HepG2 (cell line): ENCODE measurements at regions not wholly inside any gene's neighbourhood (a gene's known extent, or its start where the extent isn't known, plus 50 kb on each side); places are given as distances from the start of the nearest gene placed in this dataset.

Experiments used
- ATAC-seq: fragments of 200-7000 bp; cut with Tn5 transposase; 3 replicates; pipeline ENCODE4 v1.9.1; 2020; ENCODE audit warnings: mild to moderate bottlenecking, moderate library complexity
- BruUV-seq: library from RNA; stranded (reverse); fragments of 400-500 nt; replicated peaks from 2 replicates; lab custom pipeline; 2021; lab: Mats Ljungman, UMichigan
- CTCF ChIA-PET: fragments of 300-600 bp; formaldehyde crosslinking; extraction: SDS; loops from one replicate; lab custom pipeline; 2021; ENCODE audit warnings: low total read pairs, inconsistent platforms, low intra/inter-chr PET ratio; lab: Yijun Ruan, JAX
- POLR2A ChIA-PET: fragments of 350-600 bp; sonication (Branson Sonifier 250); formaldehyde crosslinking; loops from one replicate; lab custom pipeline; 2020; ENCODE audit warnings: antibody characterized with exemption, inconsistent platforms; lab: Yijun Ruan, JAX
- DNase-seq: peaks from one replicate; pipeline ENCODE4 v3.0.0-alpha.2; 2015; ENCODE audit warnings: low spot score
- FAIRE-seq: peaks from 3 replicates; lab custom pipeline; 2011; peaks lifted over from hg19 to GRCh38; lab: Jason Lieb, UNC
- H2AFZ ChIP-seq: one replicate; pipeline ENCODE4 v1.6.1; 2011; ENCODE audit warnings: low read length, inconsistent platforms
- H3K27ac ChIP-seq: fragments of 300-600 bp; 3 replicates; pipeline ENCODE4 v1.8.0; 2011; ENCODE audit warnings: mixed run types, mild to moderate bottlenecking, mixed read lengths, low read length, inconsistent platforms; ENCODE audit not compliant: insufficient read depth; ENCODE audit errors: extremely low read length
- H3K27me3 ChIP-seq, 2 experiments: fragments of 200-600 bp in 1 of 2; 2 replicates in 1 of 2; 3 replicates in 1 of 2; pipeline versions ENCODE4 v1.6.0 to v1.8.0; 2011; ENCODE audit warnings: low read length in 2 of 2, mild to moderate bottlenecking in 2 of 2, moderate library complexity in 2 of 2, inconsistent platforms in 1 of 2; ENCODE audit not compliant: insufficient read depth in 2 of 2, control insufficient read depth in 1 of 2
- H3K36me3 ChIP-seq, 2 experiments: fragments of 200-600 bp in 1 of 2; replicated peaks in 1 of 2; 2 replicates in 1 of 2; 3 replicates in 1 of 2; pipeline versions ENCODE4 v1.5.1 to v1.8.0; 2011; ENCODE audit warnings: low read length in 2 of 2, inconsistent platforms in 1 of 2; ENCODE audit not compliant: insufficient read depth in 2 of 2, control insufficient read depth in 1 of 2
- H3K4me1 ChIP-seq: 2 replicates; pipeline ENCODE4 v1.5.1; 2012; ENCODE audit warnings: low read length, inconsistent platforms; ENCODE audit not compliant: insufficient read depth
- H3K4me2 ChIP-seq: 2 replicates; pipeline ENCODE4 v1.6.0; 2011; ENCODE audit warnings: low read depth, low read length, inconsistent platforms
- H3K4me3 ChIP-seq, 3 experiments: fragments of 200-600 bp in 1 of 3; sonication (generic), shearing (Covaris generic) in 1 of 3; replicated peaks in 1 of 3; 2 replicates each; pipeline ENCODE4 v1.5.1; 2011 to 2016; ENCODE audit warnings: low read length in 3 of 3, inconsistent platforms in 2 of 3, low read depth in 2 of 3, mild to moderate bottlenecking in 2 of 3, control low read depth in 1 of 3, mixed read lengths in 1 of 3; ENCODE audit not compliant: insufficient read depth in 1 of 3
- H3K79me2 ChIP-seq: one replicate; pipeline ENCODE4 v1.6.1; 2011; ENCODE audit warnings: low read length, inconsistent platforms; ENCODE audit not compliant: insufficient read depth
- H3K9ac ChIP-seq: 2 replicates; pipeline ENCODE4 v1.6.0; 2011; ENCODE audit warnings: mild to moderate bottlenecking, low read depth, low read length, inconsistent platforms; ENCODE audit not compliant: insufficient read depth
- H3K9me3 ChIP-seq: 2 replicates; pipeline ENCODE4 v1.5.1; 2012; ENCODE audit warnings: mild to moderate bottlenecking, low read length
- H4K20me1 ChIP-seq: 2 replicates; pipeline ENCODE4 v1.6.0; 2011; ENCODE audit warnings: inconsistent platforms, mild to moderate bottlenecking, low read length, moderate library complexity; ENCODE audit not compliant: insufficient read depth
- ASH2L ChIP-seq: fragments of 300-600, 200-600 bp; sonication (generic); IDR thresholded peaks from 2 replicates; pipeline ENCODE4 v1.7.0; 2017; ENCODE audit warnings: low read depth, mild to moderate bottlenecking, moderate library complexity, mixed read lengths, low read length; ENCODE audit not compliant: insufficient read length
- ATF3 ChIP-seq: sonication (generic); formaldehyde crosslinking; IDR thresholded peaks from 2 replicates; pipeline ENCODE4 v1.4.0; 2020; ENCODE audit warnings: missing genetic modification reagents
- CREB3 ChIP-seq: sonication (generic); formaldehyde crosslinking; IDR thresholded peaks from 2 replicates; pipeline ENCODE4 v1.5.0; 2020; ENCODE audit warnings: missing genetic modification reagents
- DNMT1 ChIP-seq: sonication (generic); formaldehyde crosslinking; IDR thresholded peaks from 2 replicates; pipeline ENCODE4 v1.5.1; 2020; ENCODE audit warnings: mild to moderate bottlenecking, missing genetic modification reagents
- KDM3A ChIP-seq: IDR thresholded peaks from 2 replicates; pipeline ENCODE4 v1.6.1; 2018; ENCODE audit warnings: low read depth, missing compliant biosample characterization
- KDM5A ChIP-seq: fragments of 200-600 bp; sonication (generic); IDR thresholded peaks from 2 replicates; pipeline ENCODE4 v1.7.0; 2018; ENCODE audit warnings: antibody characterized with exemption, mild to moderate bottlenecking, low read length, borderline replicate concordance
- MAFK ChIP-seq, 2 experiments: IDR thresholded peaks in 1 of 2; conservative IDR thresholded peaks in 1 of 2; 2 replicates each; pipeline ENCODE4 v1.6.1; 2011; ENCODE audit warnings: improper control_type of control experiment in 2 of 2, low read length in 2 of 2
- MBD4 ChIP-seq: IDR thresholded peaks from 2 replicates; pipeline ENCODE4 v1.6.1; 2012; ENCODE audit warnings: low read length, inconsistent platforms, borderline replicate concordance
- MEIS1 ChIP-seq: sonication (generic); formaldehyde crosslinking; IDR thresholded peaks from 2 replicates; pipeline ENCODE4 v1.9.0; 2021; ENCODE audit warnings: mild to moderate bottlenecking, missing genetic modification reagents, moderate library complexity, borderline replicate concordance
- NFAT5 ChIP-seq: sonication (generic); formaldehyde crosslinking; IDR thresholded peaks from 2 replicates; pipeline ENCODE4 v1.4.0; 2020; ENCODE audit warnings: missing genetic modification reagents
- NR3C1 ChIP-seq: sonication (generic); formaldehyde crosslinking; IDR thresholded peaks from 2 replicates; pipeline ENCODE4 v1.4.0; 2020; ENCODE audit warnings: missing genetic modification reagents
- PLRG1 ChIP-seq: fragments of 450-650 bp; conservative IDR thresholded peaks from 2 replicates; pipeline ENCODE4 v1.6.1; 2016
- PRMT3 ChIP-seq: sonication (generic); formaldehyde crosslinking; IDR thresholded peaks from 2 replicates; pipeline ENCODE4 v1.8.1; 2022; ENCODE audit warnings: low read depth, mild to moderate bottlenecking, moderate library complexity, missing genetic modification reagents, borderline replicate concordance
- TEAD2 ChIP-seq: sonication (generic); formaldehyde crosslinking; IDR thresholded peaks from 2 replicates; pipeline ENCODE4 v1.9.0; 2021; ENCODE audit warnings: missing genetic modification reagents
- ZNF343 ChIP-seq: sonication (generic); formaldehyde crosslinking; IDR thresholded peaks from 2 replicates; pipeline ENCODE4 v1.4.0; 2020; ENCODE audit warnings: mild to moderate bottlenecking, missing genetic modification reagents
- WGBS: methylation state at CpG from one replicate; pipeline ENCODE4 v1.1.6; 2017; ENCODE audit warnings: low lambda C conversion rate; 5-methylcytosine and 5-hydroxymethylcytosine counted together
- in situ Hi-C: cut with HindIII; loops from 2 replicates; pipeline ENCODE4 v1.10.0; 2017; ENCODE audit warnings: low pct_unique_long_range_greater_than_20kb; ENCODE audit not compliant: extremely low pct_ligation_motif_present
- intact Hi-C: fragments of 100-400 bp; cut with micrococcal nuclease; formaldehyde crosslinking; loops from one replicate; pipeline ENCODE4 v1.10.0; 2022; ENCODE audit not compliant: unreplicated experiment

- TF ChIP-seq NFAT5 (CRISPR knock-in tag) (no peak), KDM5A (no peak), MAFK (conservative IDR thresholded peaks at IDR 0.05 in 1 of 2, IDR thresholded peaks at IDR 0.05 in 1 of 2; ENCODE audit: low read length in 2 of 2) (no peak), DNMT1 (CRISPR knock-in tag) (no peak), NR3C1 (CRISPR knock-in tag) (no peak), PLRG1 (no peak), ZNF343 (CRISPR knock-in tag) (no peak), CREB3 (CRISPR knock-in tag) (no peak)
These were observed 745.0 kb upstream of the ACVR2A start (continued) for GRCh38 chr2:147099845-147100244.

- no peak for ATAC-seq
- CTCF ChIA-PET, result no interaction called here
- POLR2A ChIA-PET, result no interaction called here
- no peak overlapping the region for H3K4me2 ChIP-seq
- H4K20me1 ChIP-seq, result no peaks in the 10 kb centered on the region
- no peak for TF ChIP-seq TEAD2 (CRISPR knock-in tag)
- no peak for TF ChIP-seq MBD4
- TF ChIP-seq PRMT3 (CRISPR knock-in tag), result no peak
- TF ChIP-seq KDM3A (CRISPR knock-in tag), result no peak
- TF ChIP-seq MEIS1 (CRISPR knock-in tag), result no peak
- no peak for TF ChIP-seq ATF3
- TF ChIP-seq ASH2L, result no peak
- no peaks in the 10 kb centered on the region for H3K79me2 ChIP-seq
- BruUV-seq, result no TSS peak
- in situ Hi-C loops, result no loop called here
- no peak overlapping the region for H3K9ac ChIP-seq
- H2AFZ ChIP-seq, result no peak overlapping the region
- H3K4me1 ChIP-seq, result no peaks in the 10 kb centered on the region
- no peak for DNase-seq
- no peaks in the 10 kb centered on the region for H3K36me3 ChIP-seq
- WGBS, result 4% methylated on average over 1 of the region's 1 CpG
- H3K27ac ChIP-seq, result no peak overlapping the region
- FAIRE-seq, result no peak
- H3K4me3 ChIP-seq, result no peak overlapping the region
- H3K27me3 ChIP-seq, result no peaks in the 10 kb centered on the region
- intact Hi-C loops, result no loop called here
- H3K9me3 ChIP-seq, result peaks cover 26% of the 10 kb centered on the region; the same call in 1 of the 2 replicates
These were observed 745.9 kb upstream of the ACVR2A start for GRCh38 chr2:147098940-147099339.
